Effector memory CD4-positive, alpha-beta T cell (primary cell): ENCODE measurements at regions not wholly inside any gene's neighbourhood (a gene's known extent, or its start where the extent isn't known, plus 50 kb on each side); places are given as distances from the start of the nearest gene placed in this dataset.
"Not testable (repeated sequence)": the region's sequence is repeated elsewhere in the genome, so short reads cannot be mapped to it uniquely, and the experiment has no call there.

Source experiments
- DNase-seq, 3 donors: peaks; one replicate each; pipeline ENCODE4 v3.0.0-alpha.2; 2020
- H3K27ac ChIP-seq: 2 replicates; pipeline ENCODE4 v1.7.0; 2013; ENCODE audit warnings: mild to moderate bottlenecking, low read length, moderate library complexity; ENCODE audit not compliant: insufficient read depth, poor library complexity, severe bottlenecking
- H3K27me3 ChIP-seq: replicated peaks from 2 replicates; pipeline ENCODE4 v1.7.0; 2013; ENCODE audit warnings: mild to moderate bottlenecking, low read length; ENCODE audit not compliant: insufficient read depth, control insufficient read depth, poor library complexity, severe bottlenecking
- H3K36me3 ChIP-seq: 2 replicates; pipeline ENCODE4 v1.7.0; 2013; ENCODE audit warnings: mild to moderate bottlenecking, low read length, moderate library complexity; ENCODE audit not compliant: control insufficient read depth, insufficient read depth
- H3K4me1 ChIP-seq: 2 replicates; pipeline ENCODE4 v1.7.0; 2013; ENCODE audit warnings: low read length, mild to moderate bottlenecking; ENCODE audit not compliant: control insufficient read depth, insufficient read depth, poor library complexity, severe bottlenecking
- H3K4me3 ChIP-seq: 2 replicates; pipeline ENCODE4 v1.7.0; 2013; ENCODE audit warnings: low read length, low read depth, mild to moderate bottlenecking; ENCODE audit not compliant: insufficient read depth, poor library complexity, severe bottlenecking
- H3K9me3 ChIP-seq: 2 replicates; pipeline ENCODE4 v1.7.0; 2013; ENCODE audit warnings: mild to moderate bottlenecking, low read length, moderate library complexity; ENCODE audit not compliant: control insufficient read depth

GRCh38 chr6:14384175-14384949, 266.8 kb downstream of the CD83 start:
- no peaks in the 10 kb centered on the region for H3K36me3 ChIP-seq
- H3K4me3 ChIP-seq: no peak overlapping the region
- H3K9me3 ChIP-seq: no peaks in the 10 kb centered on the region
- H3K27ac ChIP-seq: no peak overlapping the region
- no peaks in the 10 kb centered on the region for H3K27me3 ChIP-seq
- no peak for DNase-seq
- H3K4me1 ChIP-seq: no peaks in the 10 kb centered on the region

- Histone ChIP-seq H3K4me1 (no peaks in the 10 kb centered on the region), H3K9me3 (no peaks in the 10 kb centered on the region), H3K27me3 (no peaks in the 10 kb centered on the region), H3K36me3 (no peaks in the 10 kb centered on the region), H3K4me3 (no peak overlapping the region), H3K27ac (no peak overlapping the region)
- DNase-seq: no peak
These were observed 268.7 kb downstream of the CD83 start for GRCh38 chr6:14386263-14386662.

- Histone ChIP-seq H3K9me3 (no peaks in the 10 kb centered on the region), H3K4me1 (no peaks in the 10 kb centered on the region), H3K27me3 (no peaks in the 10 kb centered on the region), H3K36me3 (no peaks in the 10 kb centered on the region), H3K27ac (no peak overlapping the region), H3K4me3 (no peak overlapping the region)
- no peak for DNase-seq
These were observed 269.1 kb downstream of the CD83 start for GRCh38 chr6:14386668-14387067.

- Histone ChIP-seq H3K27me3 (no peaks in the 10 kb centered on the region), H3K4me3 (no peak overlapping the region), H3K9me3 (no peaks in the 10 kb centered on the region), H3K27ac (no peak overlapping the region), H3K36me3 (no peaks in the 10 kb centered on the region), H3K4me1 (no peaks in the 10 kb centered on the region)
- DNase-seq: no peak
These were observed 270.8 kb downstream of the CD83 start for GRCh38 chr6:14388371-14388770.

- DNase-seq: not testable (repeated sequence)
These were observed 272.2 kb downstream of the CD83 start for GRCh38 chr6:14389776-14390175.

GRCh38 chr6:14390805-14391204, 273.2 kb downstream of the CD83 start:
- Histone ChIP-seq H3K4me3 (no peak overlapping the region), H3K27me3 (no peaks in the 10 kb centered on the region), H3K27ac (no peak overlapping the region), H3K36me3 (no peaks in the 10 kb centered on the region), H3K4me1 (no peaks in the 10 kb centered on the region), H3K9me3 (no peaks in the 10 kb centered on the region)
- no peak for DNase-seq

More at GRCh38 chr6:14389776-14390175, 272.2 kb downstream of the CD83 start:
- H3K4me1 ChIP-seq, H3K27me3 ChIP-seq, H3K36me3 ChIP-seq, H3K27ac ChIP-seq, H3K4me3 ChIP-seq, H3K9me3 ChIP-seq: not testable (repeated sequence)

- Histone ChIP-seq H3K9me3 (no peaks in the 10 kb centered on the region), H3K4me1 (no peaks in the 10 kb centered on the region), H3K27me3 (no peaks in the 10 kb centered on the region), H3K4me3 (no peak overlapping the region), H3K36me3 (no peaks in the 10 kb centered on the region), H3K27ac (no peak overlapping the region)
- no peak for DNase-seq
These were observed 276.3 kb downstream of the CD83 start for GRCh38 chr6:14393910-14394309.

- no peak overlapping the region for H3K4me3 ChIP-seq
- no peak for DNase-seq
- no peak overlapping the region for H3K27ac ChIP-seq
- no peaks in the 10 kb centered on the region for H3K4me1 ChIP-seq
- H3K27me3 ChIP-seq: no peaks in the 10 kb centered on the region
- H3K36me3 ChIP-seq: no peaks in the 10 kb centered on the region
- no peaks in the 10 kb centered on the region for H3K9me3 ChIP-seq
These were observed 278.8 kb downstream of the CD83 start for GRCh38 chr6:14396392-14396791.

- no peak overlapping the region for H3K27ac ChIP-seq
- no peak for DNase-seq
- H3K4me1 ChIP-seq: no peaks in the 10 kb centered on the region
These were observed 279.4 kb downstream of the CD83 start for GRCh38 chr6:14396826-14397517.

GRCh38 chr6:14397518-14397901, 279.9 kb downstream of the CD83 start:
- H3K36me3 ChIP-seq: no peaks in the 10 kb centered on the region
- no peaks in the 10 kb centered on the region for H3K4me1 ChIP-seq
- H3K9me3 ChIP-seq: no peaks in the 10 kb centered on the region
- no peak overlapping the region for H3K27ac ChIP-seq
- H3K27me3 ChIP-seq: no peaks in the 10 kb centered on the region
- DNase-seq: no peak
- H3K4me3 ChIP-seq: no peak overlapping the region

More at GRCh38 chr6:14396826-14397517, 279.4 kb downstream of the CD83 start:
- Histone ChIP-seq H3K36me3 (no peaks in the 10 kb centered on the region), H3K4me3 (no peak overlapping the region), H3K27me3 (no peaks in the 10 kb centered on the region), H3K9me3 (no peaks in the 10 kb centered on the region)
